DMS 273 (cell line): ENCODE measurements at regions not wholly inside any gene's neighbourhood (a gene's known extent, or its start where the extent isn't known, plus 50 kb on each side); places are given as distances from the start of the nearest gene placed in this dataset.
"Not testable (repeated sequence)": the region's sequence is repeated elsewhere in the genome, so short reads cannot be mapped to it uniquely, and the experiment has no call there.

Source experiments
- DNase-seq: peaks from one replicate; lab custom pipeline; 2025; ENCODE audit not compliant: unreplicated experiment; lab: John Stamatoyannopoulos, UW

GRCh38 chr3:66552846-66553245 is 52.0 kb upstream of the LRIG1 start:
- DNase-seq, result no peak

DNA sequence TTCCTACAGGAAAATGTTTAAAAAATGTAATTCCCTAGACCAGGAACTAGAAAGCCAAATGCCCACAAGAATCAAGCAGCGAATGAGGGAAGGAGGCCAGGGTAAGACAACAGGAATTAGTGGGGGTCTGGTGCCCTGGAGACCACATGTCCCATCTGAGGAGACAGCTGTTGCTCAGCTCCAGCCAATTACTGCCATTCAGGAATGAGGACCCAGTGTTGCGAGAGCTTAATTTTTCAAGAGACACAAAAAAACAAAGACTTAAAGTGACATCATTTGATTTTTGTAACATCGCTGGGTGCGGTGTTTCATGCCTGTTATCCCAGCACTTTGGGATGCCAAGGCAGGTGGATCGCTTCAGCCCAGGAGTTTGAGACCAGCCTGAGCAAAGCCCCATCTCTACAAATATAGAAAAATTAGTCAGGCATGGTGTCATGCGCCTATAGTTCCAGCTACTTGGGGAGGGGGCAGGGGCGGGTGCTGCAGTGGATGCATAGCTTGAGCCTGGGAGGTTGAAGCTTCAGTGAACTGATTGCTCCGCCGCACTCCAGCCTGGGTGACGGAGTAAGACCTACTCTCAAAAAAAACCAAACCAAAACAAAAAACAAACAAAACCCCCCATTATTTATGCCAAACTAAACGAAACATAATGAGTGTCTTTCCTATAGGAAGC is 52.8 kb upstream of the LRIG1 start:
- DNase-seq, result peak; percentile 8

DNA sequence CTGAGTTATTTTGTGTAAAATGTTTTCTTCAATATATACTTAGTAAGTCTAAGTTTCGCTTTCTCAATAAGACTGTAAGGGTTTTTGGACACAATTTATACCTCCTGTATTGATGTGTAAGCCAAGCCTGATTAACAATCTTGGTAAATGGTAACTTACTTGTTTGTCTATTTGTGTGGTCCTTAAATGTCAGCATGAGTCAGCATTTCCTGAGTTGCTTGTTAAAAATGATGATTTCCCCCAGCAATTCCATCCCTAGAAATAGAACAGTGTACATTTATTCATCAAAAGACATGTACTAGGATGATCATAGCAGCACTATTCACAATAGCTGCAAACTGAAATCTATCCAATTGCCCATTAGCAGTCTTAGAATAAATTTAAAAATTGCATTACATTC is 53.4 kb upstream of the LRIG1 start:
- DNase-seq, result no peak

- DNase-seq, result peak; percentile 50
Observed at GRCh38 chr3:66555214-66555844, 54.5 kb upstream of the LRIG1 start.

DNA sequence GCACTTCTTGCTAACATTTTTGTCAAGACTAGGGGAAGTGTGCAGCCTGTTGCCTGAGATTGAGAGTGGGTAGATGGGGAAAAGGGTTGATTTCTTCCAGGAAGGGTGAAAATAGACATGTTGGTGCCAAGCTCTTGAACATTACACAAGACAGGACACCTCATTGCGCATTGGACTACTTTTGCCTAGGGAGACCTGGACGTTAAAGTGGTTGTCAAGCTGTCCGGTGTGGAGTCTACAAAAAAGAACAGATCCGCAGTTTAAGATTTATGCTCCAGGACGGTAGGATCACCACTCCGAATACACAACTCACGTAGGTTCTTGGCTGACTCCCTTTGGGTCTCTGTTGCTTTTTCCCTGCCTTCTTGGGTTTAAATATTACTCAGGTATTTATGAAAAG is 56.3 kb upstream of the LRIG1 start:
- DNase-seq, result no peak

- not testable (repeated sequence) for DNase-seq
Observed at GRCh38 chr3:66559924-66560323, 59.1 kb upstream of the LRIG1 start.

- no peak for DNase-seq
Observed at GRCh38 chr3:66561367-66561766, 60.5 kb upstream of the LRIG1 start.

DNA sequence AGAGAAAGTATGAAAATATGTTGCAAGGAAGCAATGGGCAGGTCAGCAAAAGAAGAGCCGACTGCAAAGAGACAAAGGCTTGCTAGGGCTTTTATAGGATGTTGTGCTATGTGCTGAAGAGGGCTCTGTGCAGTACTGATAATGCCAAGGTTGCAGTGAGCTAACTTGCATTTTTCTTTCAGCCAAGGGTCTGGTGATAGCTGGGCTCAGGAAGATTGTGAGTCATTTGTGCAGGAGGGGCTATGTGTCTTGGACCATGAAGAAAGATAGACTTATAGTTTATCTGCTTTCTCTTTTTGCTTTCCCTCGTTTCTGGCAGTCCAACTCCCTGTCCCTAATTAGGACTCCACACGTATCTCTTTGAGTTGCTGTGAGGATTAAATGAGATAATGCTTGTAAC is 64.5 kb upstream of the LRIG1 start:
- DNase-seq, result no peak

DNA sequence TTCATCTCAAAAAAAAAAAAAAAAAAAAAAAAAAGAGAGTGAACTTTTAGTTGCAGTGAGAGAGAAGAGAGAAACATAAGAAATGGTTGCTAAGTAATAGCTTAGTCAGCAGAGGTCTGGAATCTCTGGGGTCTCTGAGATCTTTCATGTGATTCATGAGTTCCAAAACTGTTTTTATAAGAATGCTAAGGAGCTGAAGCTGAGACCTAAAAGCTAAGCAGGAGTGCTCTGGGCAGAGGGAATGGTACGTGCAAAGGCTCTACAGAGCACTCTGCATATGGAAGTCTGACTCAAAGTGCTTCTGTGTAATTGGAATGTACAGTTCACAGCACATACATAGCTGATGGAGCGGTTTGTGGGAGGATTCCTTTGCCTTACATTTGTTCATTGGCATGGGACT is 66.3 kb upstream of the LRIG1 start:
- peak; percentile 1 for DNase-seq

GRCh38 chr3:66572090-66572675 is 71.4 kb upstream of the LRIG1 start:
- DNase-seq, result no peak

DNA sequence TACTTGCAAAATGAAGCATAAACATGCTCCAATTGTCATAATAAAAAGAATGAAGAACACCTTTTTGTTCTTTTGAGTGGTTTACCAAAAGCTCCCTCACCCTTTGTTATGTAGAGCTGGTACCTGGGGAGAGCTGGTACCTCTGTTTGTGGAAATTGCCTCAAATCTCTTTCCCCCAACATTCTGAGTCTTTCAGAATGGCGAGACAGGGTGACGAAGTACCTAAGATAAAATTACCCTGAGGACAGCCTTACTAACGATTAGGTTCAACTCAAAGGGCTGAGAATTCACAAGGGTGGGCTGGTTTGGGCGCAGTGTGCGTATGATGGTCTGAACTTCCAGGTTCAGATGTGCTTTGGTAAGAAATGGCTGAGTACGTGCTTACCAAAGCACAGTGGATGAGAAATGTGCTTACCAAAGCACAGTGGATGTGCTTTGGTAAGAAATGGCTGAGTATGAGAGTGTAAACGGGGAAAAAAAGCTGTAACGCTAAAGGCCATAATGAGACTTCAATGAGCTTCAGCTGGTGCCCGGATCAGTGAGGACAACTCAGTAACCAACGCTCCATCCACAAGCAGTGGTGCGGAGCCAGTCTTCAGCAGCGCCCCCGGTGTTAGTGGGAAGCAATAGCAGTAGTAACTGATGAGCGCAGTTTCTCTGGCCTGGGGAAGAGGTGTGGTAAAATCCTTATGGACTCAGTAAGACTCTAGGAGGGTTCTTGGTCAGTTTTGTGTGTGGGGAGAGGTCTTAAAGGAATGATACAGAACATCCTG is 72.3 kb upstream of the LRIG1 start:
- peak; percentile 22 for DNase-seq

- no peak for DNase-seq
Observed at GRCh38 chr3:66574091-66574490, 73.3 kb upstream of the LRIG1 start.

DNA sequence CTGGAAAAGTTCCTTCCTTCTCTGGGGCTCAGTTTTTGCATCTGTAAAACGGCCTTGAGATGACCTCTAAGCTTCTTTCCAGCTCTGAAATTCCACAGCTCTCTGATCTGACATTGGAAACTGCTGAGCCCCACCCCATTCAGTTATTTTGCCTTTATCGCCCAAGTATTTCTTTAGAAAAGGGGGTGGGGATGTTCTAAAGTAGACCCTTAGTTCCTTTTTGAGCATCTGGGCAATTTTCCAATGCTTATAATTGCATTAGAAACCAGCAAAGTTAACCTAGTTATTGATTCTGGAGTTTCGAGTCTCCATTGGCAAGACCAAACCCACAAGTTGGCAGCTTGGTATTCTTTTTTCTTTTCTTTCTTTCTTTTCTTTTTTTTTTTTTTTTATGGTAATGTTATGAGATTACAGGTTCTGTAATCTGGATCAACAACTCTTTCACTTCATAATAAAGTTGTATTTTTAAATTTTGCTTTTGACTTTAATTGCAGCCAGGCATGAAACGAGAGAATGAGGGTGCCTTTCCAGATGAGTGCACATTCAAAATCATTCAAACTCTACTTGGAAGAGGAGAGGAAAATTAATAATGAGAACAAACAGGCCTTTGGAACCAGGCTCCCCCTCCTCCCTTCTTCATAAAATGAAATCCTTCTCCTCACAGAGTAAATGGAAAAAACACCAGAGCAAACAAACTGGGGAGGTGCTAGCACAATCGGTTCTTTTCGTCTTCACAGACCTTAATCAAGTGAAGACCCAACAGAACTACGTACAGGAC is 76.8 kb upstream of the LRIG1 start:
- DNase-seq, result no peak

GRCh38 chr3:66581256-66581655 is 80.4 kb upstream of the LRIG1 start:
- DNase-seq, result no peak

- DNase-seq, result no peak
Observed at GRCh38 chr3:66582721-66583423, 82.0 kb upstream of the LRIG1 start.

- DNase-seq, result peak; percentile 3
Observed at GRCh38 chr3:66583424-66584040, 82.7 kb upstream of the LRIG1 start.

DNA sequence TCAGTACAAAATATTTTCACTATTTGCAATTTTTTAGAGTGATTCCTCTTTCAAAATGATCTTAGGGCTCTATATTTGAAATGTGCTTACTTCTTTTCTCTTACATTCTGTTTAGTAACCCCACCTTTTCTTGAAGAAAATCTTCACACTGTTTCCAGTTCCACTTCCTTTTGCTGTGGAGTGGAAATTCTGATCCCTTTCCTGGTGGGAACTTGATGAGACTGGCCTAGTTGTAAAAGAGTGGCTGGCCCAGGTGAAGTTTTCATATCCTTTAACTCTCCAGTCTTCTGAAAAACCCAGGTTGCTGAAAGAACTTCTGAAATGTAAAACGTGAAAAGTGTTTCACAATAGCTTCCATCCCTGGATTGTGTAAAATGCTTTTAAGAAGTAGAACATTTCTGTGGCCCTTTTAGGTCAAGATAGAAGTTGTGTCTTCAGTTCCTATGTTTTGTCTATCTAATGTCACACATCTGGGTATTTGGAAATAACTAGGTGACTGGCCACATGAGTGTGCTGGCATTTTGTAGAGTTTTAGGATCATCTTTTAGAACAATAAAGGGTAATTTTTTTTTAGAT is 84.8 kb upstream of the LRIG1 start:
- DNase-seq, result no peak

- DNase-seq, result no peak
Observed at GRCh38 chr3:66586853-66587252, 86.0 kb upstream of the LRIG1 start.

DNA sequence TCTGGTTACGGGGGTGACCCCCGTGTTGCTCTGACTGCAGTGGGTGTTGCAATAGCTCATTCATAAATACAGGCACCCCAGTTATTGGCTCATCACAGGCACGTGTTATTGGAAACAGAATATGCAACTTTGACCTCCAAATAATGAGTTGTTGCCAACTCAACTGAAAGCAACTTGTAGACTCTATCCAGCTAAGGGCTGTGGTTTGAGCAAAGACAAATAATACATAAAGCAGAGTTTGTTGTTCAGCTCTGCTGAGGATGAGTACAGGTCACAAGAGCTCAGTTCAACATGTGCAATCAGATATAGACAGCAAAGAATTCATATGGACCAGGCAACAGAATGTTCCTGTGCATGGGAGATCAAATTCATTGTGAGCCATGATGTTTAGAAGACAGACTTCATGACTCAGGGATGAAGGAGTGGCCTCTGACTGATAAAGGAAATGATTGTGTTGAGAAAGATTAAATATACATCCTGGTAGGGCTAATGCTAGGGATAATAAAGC is 87.6 kb upstream of the LRIG1 start:
- no peak for DNase-seq
